Peyer's patch (tissue), 4 donors: ENCODE measurements at regions not wholly inside any gene's neighbourhood (a gene's known extent, or its start where the extent isn't known, plus 50 kb on each side); places are given as distances from the start of the nearest gene placed in this dataset.

ENCODE experiments used
- CTCF ChIP-seq, 6 experiments: fragments of 450-650 bp in 4 of 6; fragments of 200-600 bp in 2 of 6; sonication (generic) in 1 of 6; IDR thresholded peaks; one replicate each; pipeline ENCODE4 v1.5.1; 2017 to 2019; ENCODE audit warnings: antibody characterized with exemption in 6 of 6, mild to moderate bottlenecking in 3 of 6, moderate library complexity in 1 of 6
- POLR2A ChIP-seq, 2 donors: fragments of 450-650 bp; IDR thresholded peaks; one replicate each; pipeline ENCODE4 v1.5.1; 2017; ENCODE audit warnings: antibody characterized with exemption in 2 of 2, mild to moderate bottlenecking in 2 of 2, moderate library complexity in 2 of 2

DNA sequence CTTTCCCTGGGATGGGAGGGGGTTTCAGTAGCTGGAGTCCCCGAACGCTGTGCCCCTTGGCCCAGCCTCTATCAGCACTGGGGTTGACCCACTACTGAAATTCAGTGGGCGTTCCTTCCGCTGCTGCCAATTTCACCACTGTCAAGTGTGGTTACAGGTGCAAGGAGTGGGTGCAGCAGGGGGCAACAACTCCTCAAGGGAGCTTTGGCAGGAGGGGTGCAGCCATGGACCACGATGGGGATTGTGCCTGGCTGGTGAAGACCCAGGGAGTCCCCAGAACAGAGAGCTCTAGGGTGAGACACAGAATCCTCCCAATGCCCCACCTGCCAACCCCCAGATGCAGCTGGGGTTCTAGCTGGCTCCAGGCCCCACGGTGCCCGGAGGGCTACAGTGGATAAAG, 123.5 kb upstream of the SDK2 start:
- TF ChIP-seq POLR2A (IDR thresholded peaks at IDR 0.05) (no peak), CTCF (IDR thresholded peaks at IDR 0.05) (no peak)
